A549 (cell line): ENCODE measurements at regions not wholly inside any gene's neighbourhood (a gene's known extent, or its start where the extent isn't known, plus 50 kb on each side); places are given as distances from the start of the nearest gene placed in this dataset.

ENCODE experiments used
- CTCF ChIP-seq: fragments of >200 bp; sonication (Bioruptor Twin); formaldehyde crosslinking; IDR thresholded peaks from 3 replicates; pipeline ENCODE4 v1.5.1; 2016
- EP300 ChIP-seq, 2 experiments: fragments of >200 bp; sonication (Bioruptor Twin); formaldehyde crosslinking; IDR thresholded peaks; 2 replicates in 1 of 2; 3 replicates in 1 of 2; pipeline ENCODE4 v1.6.1; 2016 to 2017
- JUN ChIP-seq, 2 experiments: fragments of >200 bp; sonication (Bioruptor Twin); formaldehyde crosslinking; IDR thresholded peaks; 2 replicates in 1 of 2; 3 replicates in 1 of 2; pipeline ENCODE4 v1.6.1; 2016 to 2017
- JUNB ChIP-seq: fragments of >200 bp; sonication (Bioruptor Twin); formaldehyde crosslinking; IDR thresholded peaks from 2 replicates; pipeline ENCODE4 v1.6.1; 2016
- KDM1A ChIP-seq: fragments of 200-600 bp; sonication (generic); IDR thresholded peaks from 2 replicates; pipeline ENCODE4 v1.6.1; 2016; ENCODE audit warnings: low read depth, mild to moderate bottlenecking
- MAFK ChIP-seq: fragments of 450-650 bp; IDR thresholded peaks from 2 replicates; pipeline ENCODE4 v1.6.1; 2014; ENCODE audit not compliant: partially characterized antibody
- POLR2A ChIP-seq: IDR thresholded peaks from 2 replicates; pipeline ENCODE4 v1.6.1; 2012; ENCODE audit warnings: mild to moderate bottlenecking, low read length
- RAD21 ChIP-seq, 2 experiments: fragments of >200 bp in 1 of 2; sonication (Bioruptor Twin) in 1 of 2; formaldehyde crosslinking in 1 of 2; IDR thresholded peaks in 1 of 2; conservative IDR thresholded peaks in 1 of 2; 2 replicates in 1 of 2; 3 replicates in 1 of 2; pipeline ENCODE4 v1.6.1; 2012 to 2018; ENCODE audit warnings: inconsistent platforms in 1 of 2
- REST ChIP-seq: fragments of 200-600 bp; sonication (generic); IDR thresholded peaks from 2 replicates; pipeline ENCODE4 v1.6.1; 2016; ENCODE audit warnings: antibody characterized with exemption, mild to moderate bottlenecking, moderate library complexity
- SREBF2 ChIP-seq: fragments of 450-650 bp; IDR thresholded peaks from 2 replicates; pipeline ENCODE4 v1.6.1; 2014; ENCODE audit warnings: mild to moderate bottlenecking, moderate library complexity

GRCh38 chr6:85069577-85069976 lies 305.2 kb upstream of the TBX18 start:
- TF ChIP-seq EP300 (IDR thresholded peaks at IDR 0.05) (no peak), CTCF (no peak), POLR2A (no peak), REST (no peak), JUN (IDR thresholded peaks at IDR 0.05) (no peak), JUNB (no peak), SREBF2 (no peak), KDM1A (no peak), MAFK (peak; percentile 78), RAD21 (conservative IDR thresholded peaks at IDR 0.05 in 1 of 2, IDR thresholded peaks at IDR 0.05 in 1 of 2) (no peak)
